CD4-positive, alpha-beta T cell (primary cell): ENCODE measurements at regions not wholly inside any gene's neighbourhood (a gene's known extent, or its start where the extent isn't known, plus 50 kb on each side); places are given as distances from the start of the nearest gene placed in this dataset.
"Not testable (repeated sequence)": the region's sequence is repeated elsewhere in the genome, so short reads cannot be mapped to it uniquely, and the experiment has no call there.

Experiments
- ATAC-seq: fragments of 200-7000 bp; cut with Tn5 transposase; one replicate; pipeline ENCODE4 v1.10.0; 2022; ENCODE audit warnings: mild to moderate bottlenecking; ENCODE audit not compliant: poor library complexity
- CTCF ChIA-PET: fragments of 350-600 bp; sonication (Branson Sonifier 250); formaldehyde crosslinking; loops from one replicate; lab custom pipeline; 2021; ENCODE audit warnings: antibody characterized with exemption, inconsistent platforms; lab: Charles Lee
- POLR2A ChIA-PET: fragments of 350-600 bp; sonication (Branson Sonifier 250); formaldehyde crosslinking; loops from one replicate; lab custom pipeline; 2021; ENCODE audit warnings: antibody characterized with exemption, inconsistent platforms; lab: Charles Lee
- DNase-seq, 14 experiments: peaks; one replicate each; pipeline ENCODE4 v3.0.0-alpha.2; 2013 to 2020; ENCODE audit warnings: mixed read lengths in 2 of 14
- H3K27ac ChIP-seq, 2 donors: one replicate each; pipeline versions ENCODE4 v1.5.1 to v1.7.0; 2013; ENCODE audit warnings: low read length in 2 of 2, low read depth in 1 of 2, mild to moderate bottlenecking in 1 of 2
- H3K27me3 ChIP-seq, 2 experiments: 1 replicate in 1 of 2; 2 replicates in 1 of 2; pipeline versions ENCODE4 v1.6.1 to v1.7.0; 2013; ENCODE audit warnings: low read length in 2 of 2, control low read depth in 1 of 2, mild to moderate bottlenecking in 1 of 2, moderate library complexity in 1 of 2; ENCODE audit not compliant: insufficient read depth in 2 of 2, control insufficient read depth in 1 of 2
- H3K36me3 ChIP-seq: one replicate; pipeline ENCODE4 v1.6.1; 2013; ENCODE audit warnings: low read length, control low read depth; ENCODE audit not compliant: insufficient read depth
- H3K4me1 ChIP-seq: one replicate; pipeline ENCODE4 v1.6.1; 2013; ENCODE audit warnings: low read length, control low read depth; ENCODE audit not compliant: insufficient read depth
- H3K4me3 ChIP-seq: one replicate; pipeline ENCODE4 v1.5.1; 2013; ENCODE audit warnings: mild to moderate bottlenecking, low read length, moderate library complexity
- H3K9me3 ChIP-seq, 2 experiments: 1 replicate in 1 of 2; 2 replicates in 1 of 2; pipeline versions ENCODE4 v1.6.1 to v1.7.0; 2013; ENCODE audit warnings: low read length in 2 of 2, mild to moderate bottlenecking in 2 of 2, control low read depth in 1 of 2, moderate library complexity in 1 of 2; ENCODE audit not compliant: control insufficient read depth in 1 of 2, insufficient read depth in 1 of 2
- H3K27ac Mint-ChIP-seq: one replicate; pipeline ENCODE4 v1.8.0; 2020; ENCODE audit warnings: mixed read lengths
- H3K27me3 Mint-ChIP-seq: one replicate; pipeline ENCODE4 v1.8.0; 2021; ENCODE audit warnings: mixed read lengths
- H3K36me3 Mint-ChIP-seq: one replicate; pipeline ENCODE4 v1.8.0; 2021; ENCODE audit warnings: low read depth, mixed read lengths
- H3K4me1 Mint-ChIP-seq: one replicate; pipeline ENCODE4 v1.8.0; 2021; ENCODE audit warnings: low read depth, mixed read lengths
- H3K4me3 Mint-ChIP-seq: one replicate; pipeline ENCODE4 v1.8.0; 2020; ENCODE audit warnings: mild to moderate bottlenecking, mixed read lengths
- H3K9me3 Mint-ChIP-seq: one replicate; pipeline ENCODE4 v1.8.0; 2020; ENCODE audit warnings: mixed read lengths
- intact Hi-C, 2 experiments: fragments of 100-400 bp; cut with DNase I in 1 of 2; cut with micrococcal nuclease in 1 of 2; formaldehyde crosslinking; loops; one replicate each; pipeline versions ENCODE4 v1.15.1 to v1.9.0; 2023 to 2025; cut with DNase I, micrococcal nuclease

GRCh38 chr2:87471478-87471877 is 276.4 kb upstream of the PLGLB2 start:
- H3K36me3 Mint-ChIP-seq, H3K27ac ChIP-seq, H3K27me3 Mint-ChIP-seq, ATAC-seq, H3K27me3 ChIP-seq, H3K9me3 Mint-ChIP-seq, H3K4me3 ChIP-seq, CTCF ChIA-PET, H3K4me3 Mint-ChIP-seq, H3K9me3 ChIP-seq, POLR2A ChIA-PET, DNase-seq, H3K36me3 ChIP-seq, intact Hi-C loops: not testable (repeated sequence)
- H3K4me1 Mint-ChIP-seq = peaks cover 15% of the 10 kb centered on the region
- peaks cover 29% of the 10 kb centered on the region for H3K4me1 ChIP-seq
- H3K27ac Mint-ChIP-seq = peak overlapping the region; percentile 73

GRCh38 chr2:87476223-87476872 is 271.5 kb upstream of the PLGLB2 start:
- H3K4me1 ChIP-seq, H3K36me3 ChIP-seq, H3K9me3 ChIP-seq, H3K27me3 Mint-ChIP-seq, DNase-seq, H3K4me3 Mint-ChIP-seq, H3K4me1 Mint-ChIP-seq, H3K9me3 Mint-ChIP-seq, H3K27ac ChIP-seq, ATAC-seq, POLR2A ChIA-PET, H3K4me3 ChIP-seq, H3K36me3 Mint-ChIP-seq, CTCF ChIA-PET, intact Hi-C loops, H3K27me3 ChIP-seq: not testable (repeated sequence)
- H3K27ac Mint-ChIP-seq = peak overlapping the region; percentile 79

GRCh38 chr2:87476936-87477335 is 271.0 kb upstream of the PLGLB2 start:
- ATAC-seq (peak; percentile 72), DNase-seq (peak in 5 of 14 experiments; percentile 11 to 71 (median 59))
- H3K27me3 Mint-ChIP-seq, H3K9me3 ChIP-seq, H3K4me1 ChIP-seq, intact Hi-C loops, CTCF ChIA-PET, POLR2A ChIA-PET, H3K27ac ChIP-seq, H3K36me3 Mint-ChIP-seq, H3K4me1 Mint-ChIP-seq, H3K4me3 ChIP-seq, H3K9me3 Mint-ChIP-seq, H3K36me3 ChIP-seq, H3K27me3 ChIP-seq: not testable (repeated sequence)
- Mint-ChIP-seq H3K4me3 (peak overlapping the region; percentile 35), H3K27ac (peak overlapping the region; percentile 79)

GRCh38 chr2:87477669-87478428 is 270.0 kb upstream of the PLGLB2 start:
- H3K9me3 ChIP-seq, ATAC-seq, H3K27me3 Mint-ChIP-seq, DNase-seq, H3K9me3 Mint-ChIP-seq, H3K27me3 ChIP-seq, CTCF ChIA-PET, intact Hi-C loops, H3K4me3 Mint-ChIP-seq, H3K4me3 ChIP-seq, H3K27ac Mint-ChIP-seq, H3K4me1 ChIP-seq, H3K36me3 Mint-ChIP-seq, H3K36me3 ChIP-seq, H3K27ac ChIP-seq, POLR2A ChIA-PET: not testable (repeated sequence)
- H3K4me1 Mint-ChIP-seq = peaks cover 16% of the 10 kb centered on the region

- ATAC-seq, CTCF ChIA-PET, H3K36me3 Mint-ChIP-seq, H3K9me3 ChIP-seq, DNase-seq, H3K4me3 ChIP-seq, H3K27ac Mint-ChIP-seq, H3K27me3 Mint-ChIP-seq, intact Hi-C loops, H3K4me3 Mint-ChIP-seq, H3K36me3 ChIP-seq, H3K27me3 ChIP-seq, H3K27ac ChIP-seq, POLR2A ChIA-PET, H3K9me3 Mint-ChIP-seq: not testable (repeated sequence)
- H3K4me1 Mint-ChIP-seq = peaks cover 16% of the 10 kb centered on the region
- H3K4me1 ChIP-seq = peaks cover 16% of the 10 kb centered on the region
Observed at GRCh38 chr2:87478911-87479310, 269.0 kb upstream of the PLGLB2 start.

- H3K27me3 Mint-ChIP-seq, H3K9me3 ChIP-seq, H3K27ac ChIP-seq, POLR2A ChIA-PET, intact Hi-C loops, H3K36me3 ChIP-seq, H3K27me3 ChIP-seq, H3K36me3 Mint-ChIP-seq, CTCF ChIA-PET, H3K9me3 Mint-ChIP-seq: not testable (repeated sequence)
- ATAC-seq (peak; percentile 59), DNase-seq (peak in 6 of 14 experiments; percentile 26 to 78 (median 36))
- Mint-ChIP-seq H3K4me1 (peaks cover 11% of the 10 kb centered on the region), H3K4me3 (peak overlapping the region; percentile 45), H3K27ac (peak overlapping the region; percentile 33)
- Histone ChIP-seq H3K4me1 (peaks cover 27% of the 10 kb centered on the region), H3K4me3 (peak overlapping the region; percentile 47)
Observed at GRCh38 chr2:87483093-87483680, 264.7 kb upstream of the PLGLB2 start.

GRCh38 chr2:87484363-87484762 is 263.5 kb upstream of the PLGLB2 start:
- Mint-ChIP-seq H3K4me1 (peaks cover 11% of the 10 kb centered on the region), H3K27ac (peak overlapping the region; percentile 55)
- H3K27ac ChIP-seq, H3K36me3 ChIP-seq, CTCF ChIA-PET, H3K9me3 ChIP-seq, H3K4me3 Mint-ChIP-seq, H3K27me3 ChIP-seq, H3K4me3 ChIP-seq, POLR2A ChIA-PET, H3K36me3 Mint-ChIP-seq, ATAC-seq, DNase-seq, H3K27me3 Mint-ChIP-seq, H3K9me3 Mint-ChIP-seq, intact Hi-C loops: not testable (repeated sequence)
- H3K4me1 ChIP-seq = peaks cover 27% of the 10 kb centered on the region
